GM12878 (cell line): ENCODE measurements at regions not wholly inside any gene's neighbourhood (a gene's known extent, or its start where the extent isn't known, plus 50 kb on each side); places are given as distances from the start of the nearest gene placed in this dataset.

Experiments used
- ATAC-seq: fragments of 200-7000 bp; cut with Tn5 transposase; 3 replicates; pipeline ENCODE4 v1.9.1; 2020; ENCODE audit warnings: mild to moderate bottlenecking, moderate library complexity
- BruUV-seq: library from RNA; stranded (reverse); fragments of 400-500 nt; replicated peaks from 2 replicates; lab custom pipeline; 2021; lab: Mats Ljungman, UMichigan
- CTCF ChIA-PET: fragments of 300-600 bp; sonication (Branson Sonifier 250); formaldehyde crosslinking; extraction: SDS; loops from one replicate; lab custom pipeline; 2021; ENCODE audit warnings: inconsistent platforms; lab: Yijun Ruan, JAX
- POLR2A ChIA-PET: fragments of 350-600 bp; formaldehyde crosslinking; extraction: SDS; loops from one replicate; lab custom pipeline; 2021; ENCODE audit warnings: inconsistent platforms; lab: Charles Lee
- RAD21 ChIA-PET: fragments of 300-600 bp; sonication (Branson Sonifier 250); formaldehyde crosslinking; loops from one replicate; lab custom pipeline; 2023; ENCODE audit warnings: antibody characterized with exemption; ENCODE audit not compliant: unreplicated experiment; lab: Charles Lee
- SMC1A ChIA-PET: fragments of 300-600 bp; sonication (Branson Sonifier 250); formaldehyde crosslinking; loops from one replicate; lab custom pipeline; 2023; ENCODE audit not compliant: unreplicated experiment, uncharacterized antibody; lab: Charles Lee
- DNase-seq: peaks from one replicate; pipeline ENCODE4 v3.0.0-alpha.2; 2011; ENCODE audit warnings: low read depth, low spot score
- FAIRE-seq: peaks from 3 replicates; lab custom pipeline; 2011; peaks lifted over from hg19 to GRCh38; lab: Jason Lieb, UNC
- H2AFZ ChIP-seq: 2 replicates; pipeline ENCODE4 v1.6.0; 2011; ENCODE audit warnings: low read depth, low read length, control low read depth; ENCODE audit not compliant: control insufficient read depth
- H3K27ac ChIP-seq: 2 replicates; pipeline ENCODE4 v1.5.1; 2011; ENCODE audit warnings: control low read depth; ENCODE audit not compliant: control insufficient read depth, insufficient read depth
- H3K27me3 ChIP-seq, 2 experiments: replicated peaks in 1 of 2; 2 replicates each; pipeline versions ENCODE4 v1.6.0 to v1.6.1; 2011; ENCODE audit warnings: low read length in 1 of 2; ENCODE audit not compliant: control insufficient read depth in 2 of 2, insufficient read depth in 2 of 2
- H3K36me3 ChIP-seq, 2 experiments: 2 replicates each; pipeline ENCODE4 v1.5.1; 2011; ENCODE audit warnings: low read length in 1 of 2; ENCODE audit not compliant: control insufficient read depth in 2 of 2, insufficient read depth in 2 of 2
- H3K4me1 ChIP-seq: 2 replicates; pipeline ENCODE4 v1.6.1; 2011; ENCODE audit warnings: mild to moderate bottlenecking, low read length, moderate library complexity, mixed read lengths; ENCODE audit not compliant: control insufficient read depth, insufficient read depth
- H3K4me2 ChIP-seq: 2 replicates; pipeline ENCODE4 v1.6.0; 2011; ENCODE audit warnings: control low read depth; ENCODE audit not compliant: control insufficient read depth, insufficient read depth
- H3K4me3 ChIP-seq: fragments of 200-600 bp; sonication (generic); 2 replicates; pipeline ENCODE4 v1.5.1; 2016
- H3K79me2 ChIP-seq: 2 replicates; pipeline ENCODE4 v1.6.0; 2011; ENCODE audit warnings: low read length; ENCODE audit not compliant: control insufficient read depth, insufficient read depth
- H3K9ac ChIP-seq: 2 replicates; pipeline ENCODE4 v1.8.0; 2011; ENCODE audit warnings: low read length, control low read depth, mixed read lengths; ENCODE audit not compliant: control insufficient read depth, insufficient read depth
- H3K9me3 ChIP-seq: replicated peaks from 3 replicates; pipeline ENCODE4 v1.5.1; 2011; ENCODE audit warnings: mild to moderate bottlenecking, low read length; ENCODE audit not compliant: control insufficient read depth, insufficient read depth
- H4K20me1 ChIP-seq: 2 replicates; pipeline ENCODE4 v1.6.0; 2011; ENCODE audit not compliant: control insufficient read depth, insufficient read depth
- CTCF ChIP-seq, 3 experiments: IDR thresholded peaks in 2 of 3; conservative IDR thresholded peaks in 1 of 3; 2 replicates each; pipeline ENCODE4 v1.5.1; 2011; ENCODE audit warnings: low read depth in 3 of 3, low read length in 3 of 3, mild to moderate bottlenecking in 3 of 3, control low read depth in 2 of 3, moderate library complexity in 2 of 3, inconsistent platforms in 1 of 3, mixed read lengths in 1 of 3; ENCODE audit not compliant: control insufficient read depth in 2 of 3, insufficient read depth in 1 of 3; ENCODE audit errors: extremely low read depth in 1 of 3
- EGR1 ChIP-seq, 2 experiments: IDR thresholded peaks; 1 replicate in 1 of 2; 2 replicates in 1 of 2; pipeline ENCODE4 v1.6.1; 2011 to 2012; ENCODE audit warnings: low read depth in 2 of 2, low read length in 2 of 2, borderline replicate concordance in 1 of 2, mild to moderate bottlenecking in 1 of 2, moderate library complexity in 1 of 2
- HCFC1 ChIP-seq: fragments of 150-350 bp; IDR thresholded peaks from 2 replicates; pipeline ENCODE4 v1.6.1; 2014; ENCODE audit warnings: low read length
- MLLT1 ChIP-seq: fragments of 450-650 bp; IDR thresholded peaks from 2 replicates; pipeline ENCODE4 v1.6.1; 2016; ENCODE audit warnings: mild to moderate bottlenecking
- SUZ12 ChIP-seq: fragments of 200-600 bp; sonication (generic); IDR thresholded peaks from one replicate; pipeline ENCODE4 v1.6.1; 2018; ENCODE audit warnings: antibody characterized with exemption, mild to moderate bottlenecking; ENCODE audit not compliant: unreplicated experiment
- ZNF592 ChIP-seq: fragments of 450-650 bp; IDR thresholded peaks from 2 replicates; pipeline ENCODE4 v1.6.1; 2017; ENCODE audit warnings: mild to moderate bottlenecking, moderate library complexity
- WGBS: methylation state at CpG from one replicate; pipeline ENCODE4 v1.1.6; 2016; ENCODE audit warnings: low lambda C conversion rate; ENCODE audit not compliant: insufficient replicate concordance, insufficient coverage; ENCODE audit errors: missing lambda C conversion rate; 5-methylcytosine and 5-hydroxymethylcytosine counted together
- in situ Hi-C: fragments of 300-500 bp; cut with MboI; formaldehyde crosslinking; loops from 9 replicates; pipeline ENCODE4 v1.14.3; 2018; ENCODE audit warnings: mixed read lengths
- intact Hi-C: fragments of 100-400 bp; cut with micrococcal nuclease; formaldehyde crosslinking; loops from one replicate; pipeline ENCODE4 v1.14.2; 2022; ENCODE audit not compliant: unreplicated experiment

- no peak for FAIRE-seq
- Histone ChIP-seq H3K4me2 (no peak overlapping the region), H3K27me3 (peaks cover 0 to 3% of the 10 kb centered on the region in 2 experiments; a peak in 2 of 4 replicates), H3K36me3 (no peaks in the 10 kb centered on the region), H3K9ac (no peak overlapping the region), H3K4me1 (no peaks in the 10 kb centered on the region), H4K20me1 (no peaks in the 10 kb centered on the region), H2AFZ (no peak overlapping the region), H3K9me3 (no peaks in the 10 kb centered on the region), H3K79me2 (no peaks in the 10 kb centered on the region), H3K4me3 (no peak overlapping the region), H3K27ac (no peak overlapping the region)
- ChIA-PET POLR2A (no interaction called here), CTCF (interaction anchor here (0.6 to 1.6 kb wide), 4 partner anchors 12 to 130 kb away, joined by 3 to 6 read pairs (median 3); no protein-coding TSS in a partner anchor), SMC1A (interaction anchor here (0.6 to 1.5 kb wide), 6 partner anchors 13 to 441 kb away, joined by 3 to 4 read pairs (median 3); no protein-coding TSS in a partner anchor), RAD21 (no interaction called here)
- in situ Hi-C loops (no loop called here), intact Hi-C loops (no loop called here)
- no TSS peak for BruUV-seq
- no peak for DNase-seq
- no peak for ATAC-seq
- 94% methylated on average over 1 of the region's 1 CpG for WGBS
- no peak for TF ChIP-seq EGR1 (IDR thresholded peaks at IDR 0.05; ENCODE audit: borderline replicate concordance in 1 of 2, low read depth in 2 of 2, low read length in 2 of 2)
- no peak for TF ChIP-seq ZNF592
- TF ChIP-seq CTCF (IDR thresholded peaks at IDR 0.05 in 2 of 3, conservative IDR thresholded peaks at IDR 0.05 in 1 of 3; ENCODE audit: control insufficient read depth in 2 of 3, extremely low read depth in 1 of 3, insufficient read depth in 1 of 3, low read depth in 3 of 3, low read length in 3 of 3): no peak
- no peak for TF ChIP-seq HCFC1
- no peak for TF ChIP-seq MLLT1
- no peak for TF ChIP-seq SUZ12
Observed at GRCh38 chr2:176702131-176702530, 432.9 kb downstream of the MTX2 start.
